Thymus (tissue), 11 donors: ENCODE measurements at regions not wholly inside any gene's neighbourhood (a gene's known extent, or its start where the extent isn't known, plus 50 kb on each side); places are given as distances from the start of the nearest gene placed in this dataset.

Experiments
- DNase-seq, 9 donors: peaks; one replicate each; pipeline ENCODE4 v3.0.0-alpha.2; 2013; ENCODE audit warnings: low spot score in 9 of 9, low read depth in 6 of 9, missing footprints in 1 of 9
- H3K27ac ChIP-seq, 2 donors: one replicate each; pipeline ENCODE4 v1.5.1; 2013; ENCODE audit warnings: control low read depth in 1 of 2, low read depth in 1 of 2, low read length in 1 of 2, mild to moderate bottlenecking in 1 of 2, moderate library complexity in 1 of 2
- H3K27me3 ChIP-seq, 2 donors: one replicate each; pipeline ENCODE4 v1.5.1; 2013; ENCODE audit warnings: low read length in 1 of 2; ENCODE audit not compliant: control insufficient read depth in 2 of 2, insufficient read depth in 1 of 2
- H3K36me3 ChIP-seq, 2 donors: one replicate each; pipeline ENCODE4 v1.5.1; 2013; ENCODE audit warnings: low read length in 1 of 2, mild to moderate bottlenecking in 1 of 2, moderate library complexity in 1 of 2; ENCODE audit not compliant: control insufficient read depth in 2 of 2, insufficient read depth in 2 of 2
- H3K4me1 ChIP-seq, 2 donors: one replicate each; pipeline ENCODE4 v1.5.1; 2013; ENCODE audit warnings: low read length in 2 of 2; ENCODE audit not compliant: control insufficient read depth in 2 of 2, insufficient read depth in 2 of 2
- H3K4me3 ChIP-seq, 2 donors: one replicate each; pipeline ENCODE4 v1.5.1; 2013; ENCODE audit warnings: low read length in 2 of 2, control low read depth in 1 of 2, mild to moderate bottlenecking in 1 of 2
- H3K9me3 ChIP-seq, 2 donors: one replicate each; pipeline ENCODE4 v1.5.1; 2013; ENCODE audit warnings: low read length in 1 of 2, mild to moderate bottlenecking in 1 of 2; ENCODE audit not compliant: control insufficient read depth in 2 of 2, insufficient read depth in 1 of 2
- WGBS: extraction: QIAGEN DNeasy Blood & Tissue Kit; methylation state at CpG from one replicate; pipeline ENCODE4 v1.1.7; 2013; 5-methylcytosine and 5-hydroxymethylcytosine counted together
- donor health status: healthy.

- Histone ChIP-seq H3K36me3 (no peaks in the 10 kb centered on the region), H3K4me1 (no peaks in the 10 kb centered on the region), H3K9me3 (no peaks in the 10 kb centered on the region), H3K27me3 (no peaks in the 10 kb centered on the region), H3K4me3 (no peak overlapping the region), H3K27ac (no peak overlapping the region)
- DNase-seq: no peak
- WGBS: 100% methylated on average over 1 of the region's 1 CpG
Observed at GRCh38 chr2:145160855-145161254, 640.9 kb upstream of the ZEB2 start.

- Histone ChIP-seq H3K27me3 (no peaks in the 10 kb centered on the region), H3K36me3 (no peaks in the 10 kb centered on the region), H3K4me1 (no peaks in the 10 kb centered on the region), H3K27ac (no peak overlapping the region), H3K9me3 (no peaks in the 10 kb centered on the region), H3K4me3 (no peak overlapping the region)
- no peak for DNase-seq
- 87% methylated on average over 2 of the region's 2 CpGs for WGBS
Observed at GRCh38 chr2:145159676-145160075, 639.8 kb upstream of the ZEB2 start.

GRCh38 chr2:145157741-145158591 is 638.0 kb upstream of the ZEB2 start:
- H3K9me3 ChIP-seq: no peaks in the 10 kb centered on the region
- H3K27ac ChIP-seq: no peak overlapping the region
- no peaks in the 10 kb centered on the region for H3K27me3 ChIP-seq
- no peaks in the 10 kb centered on the region for H3K36me3 ChIP-seq
- no peak for DNase-seq
- no peaks in the 10 kb centered on the region for H3K4me1 ChIP-seq
- 87% methylated on average over 3 of the region's 3 CpGs for WGBS
- no peak overlapping the region for H3K4me3 ChIP-seq

- no peak overlapping the region for H3K4me3 ChIP-seq
- no peaks in the 10 kb centered on the region for H3K4me1 ChIP-seq
- no peaks in the 10 kb centered on the region for H3K9me3 ChIP-seq
- H3K27ac ChIP-seq: no peak overlapping the region
- DNase-seq: no peak
- H3K36me3 ChIP-seq: no peaks in the 10 kb centered on the region
- no peaks in the 10 kb centered on the region for H3K27me3 ChIP-seq
Observed at GRCh38 chr2:145157036-145157675, 637.2 kb upstream of the ZEB2 start.

- WGBS: 93% methylated on average over 2 of the region's 2 CpGs
- no peak overlapping the region for H3K27ac ChIP-seq
- H3K36me3 ChIP-seq: no peaks in the 10 kb centered on the region
- no peaks in the 10 kb centered on the region for H3K27me3 ChIP-seq
- no peak for DNase-seq
- H3K4me1 ChIP-seq: no peaks in the 10 kb centered on the region
- H3K9me3 ChIP-seq: no peaks in the 10 kb centered on the region
- no peak overlapping the region for H3K4me3 ChIP-seq
Observed at GRCh38 chr2:145156199-145156598, 636.3 kb upstream of the ZEB2 start.

- WGBS: 96% methylated on average over 2 of the region's 2 CpGs
- no peaks in the 10 kb centered on the region for H3K4me1 ChIP-seq
- H3K4me3 ChIP-seq: no peak overlapping the region
Observed at GRCh38 chr2:145155196-145155595, 635.3 kb upstream of the ZEB2 start.

GRCh38 chr2:145154731-145155130 is 634.8 kb upstream of the ZEB2 start:
- Histone ChIP-seq H3K4me3 (no peak overlapping the region), H3K36me3 (no peaks in the 10 kb centered on the region), H3K27ac (no peak overlapping the region), H3K27me3 (no peaks in the 10 kb centered on the region), H3K4me1 (no peaks in the 10 kb centered on the region), H3K9me3 (no peaks in the 10 kb centered on the region)
- WGBS: 93% methylated on average over 2 of the region's 2 CpGs
- no peak for DNase-seq

More at GRCh38 chr2:145155196-145155595, 635.3 kb upstream of the ZEB2 start:
- H3K9me3 ChIP-seq: no peaks in the 10 kb centered on the region
- H3K36me3 ChIP-seq: no peaks in the 10 kb centered on the region
- no peak for DNase-seq
- H3K27me3 ChIP-seq: no peaks in the 10 kb centered on the region
- H3K27ac ChIP-seq: no peak overlapping the region

GRCh38 chr2:145146691-145147090 is 626.8 kb upstream of the ZEB2 start:
- Histone ChIP-seq H3K4me3 (no peak overlapping the region), H3K27ac (no peak overlapping the region), H3K36me3 (no peaks in the 10 kb centered on the region), H3K9me3 (no peaks in the 10 kb centered on the region), H3K27me3 (no peaks in the 10 kb centered on the region), H3K4me1 (no peaks in the 10 kb centered on the region)
- no peak for DNase-seq

- Histone ChIP-seq H3K4me3 (no peak overlapping the region), H3K4me1 (no peaks in the 10 kb centered on the region), H3K9me3 (no peaks in the 10 kb centered on the region), H3K27me3 (no peaks in the 10 kb centered on the region), H3K36me3 (no peaks in the 10 kb centered on the region), H3K27ac (no peak overlapping the region)
- 98% methylated on average over 3 of the region's 3 CpGs for WGBS
- no peak for DNase-seq
Observed at GRCh38 chr2:145144131-145144728, 624.3 kb upstream of the ZEB2 start.
